Epithelial cell of esophagus (primary cell): ENCODE measurements at regions not wholly inside any gene's neighbourhood (a gene's known extent, or its start where the extent isn't known, plus 50 kb on each side); places are given as distances from the start of the nearest gene placed in this dataset.
A peak's percentile ranks its signal among the peaks of the same experiment; 100 is the strongest.

Experiments used
- DNase-seq: peaks from one replicate; pipeline ENCODE4 v3.0.0; 2010; ENCODE audit warnings: low read depth
- H3K4me3 ChIP-seq: 2 replicates; pipeline ENCODE4 v1.5.1; 2011; ENCODE audit warnings: mild to moderate bottlenecking, low read length, control low read depth
- CTCF ChIP-seq: IDR thresholded peaks from 2 replicates; pipeline ENCODE4 v1.5.1; 2011; ENCODE audit warnings: low read depth, mild to moderate bottlenecking, low read length, control low read depth, inconsistent platforms; ENCODE audit not compliant: insufficient read depth; ENCODE audit errors: missing control alignments

GRCh38 chr11:13098063-13098462 lies 88.9 kb downstream of the RASSF10 start:
- TF ChIP-seq CTCF = no peak
- DNase-seq = peak; percentile 98
- H3K4me3 ChIP-seq = no peak overlapping the region

GRCh38 chr11:13098616-13099289 lies 89.6 kb downstream of the RASSF10 start:
- peak; percentile 59 for DNase-seq
- no peak for TF ChIP-seq CTCF

GRCh38 chr11:13101644-13102512 lies 92.8 kb downstream of the RASSF10 start:
- no peak for DNase-seq
- no peak overlapping the region for H3K4me3 ChIP-seq
- no peak for TF ChIP-seq CTCF

More at GRCh38 chr11:13098616-13099289, 89.6 kb downstream of the RASSF10 start:
- H3K4me3 ChIP-seq = no peak overlapping the region

- no peak for DNase-seq
- TF ChIP-seq CTCF = no peak
- no peak overlapping the region for H3K4me3 ChIP-seq
Observed at GRCh38 chr11:13102513-13102840, 93.4 kb downstream of the RASSF10 start.

GRCh38 chr11:13102865-13103539 lies 93.9 kb downstream of the RASSF10 start:
- DNase-seq = no peak
- TF ChIP-seq CTCF = no peak
- H3K4me3 ChIP-seq = no peak overlapping the region

- no peak overlapping the region for H3K4me3 ChIP-seq
- no peak for DNase-seq
- TF ChIP-seq CTCF = no peak
Observed at GRCh38 chr11:13103962-13104554, 94.9 kb downstream of the RASSF10 start.
